Right cardiac atrium (tissue), 5 donors: ENCODE measurements at regions not wholly inside any gene's neighbourhood (a gene's known extent, or its start where the extent isn't known, plus 50 kb on each side); places are given as distances from the start of the nearest gene placed in this dataset.

Experiments used
- ATAC-seq, 2 donors: fragments of 200-7000 bp; cut with Tn5 transposase; one replicate each; pipeline versions ENCODE4 v1.8.0 to v1.9.1; 2020; ENCODE audit warnings: moderate library complexity in 2 of 2, mild to moderate bottlenecking in 1 of 2
- DNase-seq, 3 donors: peaks; one replicate each; pipeline ENCODE4 v3.0.0-alpha.2; 2020
- H3K27ac ChIP-seq: one replicate; pipeline ENCODE4 v1.5.1; 2013; ENCODE audit warnings: mild to moderate bottlenecking, low read length, control low read depth, moderate library complexity
- H3K27me3 ChIP-seq: one replicate; pipeline ENCODE4 v1.6.1; 2013; ENCODE audit not compliant: control insufficient read depth, insufficient read depth
- H3K4me1 ChIP-seq: one replicate; pipeline ENCODE4 v1.6.1; 2013; ENCODE audit warnings: low read length; ENCODE audit not compliant: control insufficient read depth, insufficient read depth
- H3K4me3 ChIP-seq: one replicate; pipeline ENCODE4 v1.5.1; 2013; ENCODE audit warnings: low read length, control low read depth
- H3K9me3 ChIP-seq: one replicate; pipeline ENCODE4 v1.6.1; 2013; ENCODE audit warnings: low read length; ENCODE audit not compliant: control insufficient read depth
- WGBS: extraction: QIAGEN DNeasy Blood & Tissue Kit; methylation state at CpG from one replicate; pipeline ENCODE4 v1.1.7; 2013; 5-methylcytosine and 5-hydroxymethylcytosine counted together
- intact Hi-C, 4 donors: fragments of 100-400 bp; cut with DNase I; formaldehyde crosslinking; loops; one replicate each; pipeline versions ENCODE4 v1.11.0 to v1.14.0; 2022 to 2023
- donor health status: healthy with polysubstance abuse.
- donor health status: DM: no; HTN: yes; CAD: no.
- donor health status: DM: no; HTN: no; CAD: no.
- donor health status: DM: no; HTN: yes; CAD: no; lungs with severe emphysema.
- donor health status: DM: yes; HTN: yes; CAD: no.

- Histone ChIP-seq H3K4me1 (no peaks in the 10 kb centered on the region), H3K27ac (no peak overlapping the region), H3K4me3 (no peak overlapping the region), H3K27me3 (no peaks in the 10 kb centered on the region), H3K9me3 (no peaks in the 10 kb centered on the region)
- DNase-seq (no peak), ATAC-seq (no peak)
- WGBS = 89% methylated on average over 2 of the region's 2 CpGs
- intact Hi-C loops = loop anchor here in 1 of 4 donors (10.0 kb wide), 1 partner anchor 477 kb away; no protein-coding TSS in a partner anchor
Measured at GRCh38 chr11:28442131-28442530, 333.9 kb downstream of the METTL15 start.

- no peak for ATAC-seq
- no peak overlapping the region for H3K27ac ChIP-seq
Measured at GRCh38 chr11:28439403-28439802, 331.2 kb downstream of the METTL15 start.

GRCh38 chr11:28420099-28420498, 311.9 kb downstream of the METTL15 start:
- Histone ChIP-seq H3K4me3 (no peak overlapping the region), H3K27me3 (no peaks in the 10 kb centered on the region), H3K9me3 (no peaks in the 10 kb centered on the region), H3K27ac (no peak overlapping the region), H3K4me1 (no peaks in the 10 kb centered on the region)
- ATAC-seq (no peak), DNase-seq (no peak)
- 99% methylated on average over 1 of the region's 1 CpG for WGBS
- intact Hi-C loops = no loop called here

More at GRCh38 chr11:28439403-28439802, 331.2 kb downstream of the METTL15 start:
- no peak overlapping the region for H3K4me3 ChIP-seq
- intact Hi-C loops = no loop called here
- H3K9me3 ChIP-seq = no peaks in the 10 kb centered on the region
- WGBS = 86% methylated on average over 4 of the region's 4 CpGs
- H3K27me3 ChIP-seq = no peaks in the 10 kb centered on the region
- H3K4me1 ChIP-seq = no peaks in the 10 kb centered on the region
- DNase-seq = no peak

GRCh38 chr11:28417601-28418323, 309.6 kb downstream of the METTL15 start:
- ATAC-seq (no peak), DNase-seq (no peak)
- WGBS = 69% methylated on average over 5 of the region's 5 CpGs
- no peaks in the 10 kb centered on the region for H3K9me3 ChIP-seq
- H3K4me1 ChIP-seq = no peaks in the 10 kb centered on the region
- H3K27me3 ChIP-seq = no peaks in the 10 kb centered on the region
- no peak overlapping the region for H3K4me3 ChIP-seq
- intact Hi-C loops = no loop called here
- H3K27ac ChIP-seq = no peak overlapping the region

GRCh38 chr11:28412029-28412428, 303.8 kb downstream of the METTL15 start:
- Histone ChIP-seq H3K4me3 (no peak overlapping the region), H3K27ac (no peak overlapping the region), H3K4me1 (no peaks in the 10 kb centered on the region), H3K9me3 (no peaks in the 10 kb centered on the region), H3K27me3 (no peaks in the 10 kb centered on the region)
- ATAC-seq = no peak
- DNase-seq = no peak
- intact Hi-C loops = no loop called here

GRCh38 chr11:28401446-28401845, 293.3 kb downstream of the METTL15 start:
- no peak for ATAC-seq
- no peak for DNase-seq
- no peak overlapping the region for H3K27ac ChIP-seq
- WGBS = 84% methylated on average over 3 of the region's 3 CpGs
- no peaks in the 10 kb centered on the region for H3K27me3 ChIP-seq
- intact Hi-C loops = no loop called here
- H3K4me3 ChIP-seq = no peak overlapping the region
- H3K9me3 ChIP-seq = no peaks in the 10 kb centered on the region
- H3K4me1 ChIP-seq = no peaks in the 10 kb centered on the region

GRCh38 chr11:28400331-28401100, 292.3 kb downstream of the METTL15 start:
- no peaks in the 10 kb centered on the region for H3K4me1 ChIP-seq
- H3K27me3 ChIP-seq = no peaks in the 10 kb centered on the region
- 53% methylated on average over 4 of the region's 4 CpGs for WGBS
- ATAC-seq = no peak
- H3K4me3 ChIP-seq = no peak overlapping the region
- DNase-seq = no peak
- intact Hi-C loops = no loop called here
- no peaks in the 10 kb centered on the region for H3K9me3 ChIP-seq
- no peak overlapping the region for H3K27ac ChIP-seq

GRCh38 chr11:28393348-28393747, 285.2 kb downstream of the METTL15 start:
- DNase-seq (peak; percentile 11 to 57 (median 33)), ATAC-seq (peak; percentile 14 to 67)
- intact Hi-C loops = no loop called here
- Histone ChIP-seq H3K4me3 (no peak overlapping the region), H3K4me1 (peaks cover 2% of the 10 kb centered on the region), H3K27me3 (no peaks in the 10 kb centered on the region), H3K27ac (no peak overlapping the region), H3K9me3 (no peaks in the 10 kb centered on the region)
- WGBS = 31% methylated on average over 5 of the region's 5 CpGs

GRCh38 chr11:28384418-28384817, 276.2 kb downstream of the METTL15 start:
- H3K9me3 ChIP-seq = no peaks in the 10 kb centered on the region
- H3K27ac ChIP-seq = no peak overlapping the region
- H3K4me3 ChIP-seq = no peak overlapping the region
- 86% methylated on average over 4 of the region's 4 CpGs for WGBS
- DNase-seq (no peak), ATAC-seq (no peak)
- H3K27me3 ChIP-seq = no peaks in the 10 kb centered on the region
- no peaks in the 10 kb centered on the region for H3K4me1 ChIP-seq
- intact Hi-C loops = no loop called here

GRCh38 chr11:28383456-28383855, 275.3 kb downstream of the METTL15 start:
- no peaks in the 10 kb centered on the region for H3K9me3 ChIP-seq
- no peaks in the 10 kb centered on the region for H3K27me3 ChIP-seq
- intact Hi-C loops = no loop called here
- ATAC-seq = no peak
- no peak overlapping the region for H3K4me3 ChIP-seq
- DNase-seq = no peak
- WGBS = 72% methylated on average over 1 of the region's 1 CpG
- no peaks in the 10 kb centered on the region for H3K4me1 ChIP-seq
- H3K27ac ChIP-seq = no peak overlapping the region
